ENCODE measurements at regions not wholly inside any gene's neighbourhood (a gene's known extent, or its start where the extent isn't known, plus 50 kb on each side); places are given as distances from the start of the nearest gene placed in this dataset.

GRCh38 chr3:118808723-118809122 is 225.9 kb downstream of the IGSF11 start:
- H3K27me3 ChIP-seq, result no peaks in the 10 kb centered on the region
- DNase-seq, result no peak
- H3K36me3 ChIP-seq, result no peaks in the 10 kb centered on the region
- intact Hi-C loops (cut with DNase I), result no loop called here
- no peak for TF ChIP-seq CTCF (IDR thresholded peaks at IDR 0.05)
- TF ChIP-seq POLR2A (IDR thresholded peaks at IDR 0.05), result no peak
- no peaks in the 10 kb centered on the region for H3K4me1 ChIP-seq
- no peaks in the 10 kb centered on the region for H3K9me3 ChIP-seq
- H3K4me3 ChIP-seq, result no peak overlapping the region
- H3K27ac ChIP-seq, result no peak overlapping the region
- WGBS (ENCODE audit: insufficient coverage, low coverage, low lambda C conversion rate, missing lambda C conversion rate), result 24% methylated on average over 6 of the region's 6 CpGs
- ATAC-seq, result no peak

GRCh38 chr3:118809696-118810498 is 224.7 kb downstream of the IGSF11 start:
- Histone ChIP-seq H3K27ac (no peak overlapping the region), H3K4me3 (no peak overlapping the region), H3K9me3 (no peaks in the 10 kb centered on the region), H3K4me1 (no peaks in the 10 kb centered on the region), H3K36me3 (no peaks in the 10 kb centered on the region), H3K27me3 (no peaks in the 10 kb centered on the region)
- no peak for TF ChIP-seq POLR2A (IDR thresholded peaks at IDR 0.05)
- TF ChIP-seq CTCF (IDR thresholded peaks at IDR 0.05), result no peak
- intact Hi-C loops (cut with DNase I), result no loop called here
- 55% methylated on average over 8 of the region's 9 CpGs for WGBS (ENCODE audit: insufficient coverage, low coverage, low lambda C conversion rate, missing lambda C conversion rate)
- ATAC-seq, result no peak
- no peak for DNase-seq

GRCh38 chr3:118810499-118811035 is 224.1 kb downstream of the IGSF11 start:
- no peaks in the 10 kb centered on the region for H3K27me3 ChIP-seq
- 65% methylated on average over 9 of the region's 10 CpGs for WGBS (ENCODE audit: insufficient coverage, low coverage, low lambda C conversion rate, missing lambda C conversion rate)
- intact Hi-C loops (cut with DNase I), result no loop called here
- DNase-seq, result no peak
- no peak overlapping the region for H3K4me3 ChIP-seq
- no peaks in the 10 kb centered on the region for H3K4me1 ChIP-seq
- H3K27ac ChIP-seq, result no peak overlapping the region
- no peak for ATAC-seq
- TF ChIP-seq POLR2A (IDR thresholded peaks at IDR 0.05) (no peak), CTCF (IDR thresholded peaks at IDR 0.05) (no peak)
- H3K9me3 ChIP-seq, result no peaks in the 10 kb centered on the region
- H3K36me3 ChIP-seq, result no peaks in the 10 kb centered on the region

GRCh38 chr3:118811236-118811732 is 223.4 kb downstream of the IGSF11 start:
- Histone ChIP-seq H3K4me1 (no peaks in the 10 kb centered on the region), H3K4me3 (no peak overlapping the region), H3K27ac (no peak overlapping the region), H3K27me3 (no peaks in the 10 kb centered on the region), H3K9me3 (no peaks in the 10 kb centered on the region), H3K36me3 (no peaks in the 10 kb centered on the region)
- no peak for TF ChIP-seq POLR2A (IDR thresholded peaks at IDR 0.05)
- TF ChIP-seq CTCF (IDR thresholded peaks at IDR 0.05), result no peak
- ATAC-seq (no peak), DNase-seq (no peak)
- WGBS (ENCODE audit: insufficient coverage, low coverage, low lambda C conversion rate, missing lambda C conversion rate), result 69% methylated on average over 3 of the region's 3 CpGs
- intact Hi-C loops (cut with DNase I), result no loop called here

Measured in right lobe of liver (tissue), 6 donors.